ENCODE measurements at regions not wholly inside any gene's neighbourhood (a gene's known extent, or its start where the extent isn't known, plus 50 kb on each side); places are given as distances from the start of the nearest gene placed in this dataset.

DNA sequence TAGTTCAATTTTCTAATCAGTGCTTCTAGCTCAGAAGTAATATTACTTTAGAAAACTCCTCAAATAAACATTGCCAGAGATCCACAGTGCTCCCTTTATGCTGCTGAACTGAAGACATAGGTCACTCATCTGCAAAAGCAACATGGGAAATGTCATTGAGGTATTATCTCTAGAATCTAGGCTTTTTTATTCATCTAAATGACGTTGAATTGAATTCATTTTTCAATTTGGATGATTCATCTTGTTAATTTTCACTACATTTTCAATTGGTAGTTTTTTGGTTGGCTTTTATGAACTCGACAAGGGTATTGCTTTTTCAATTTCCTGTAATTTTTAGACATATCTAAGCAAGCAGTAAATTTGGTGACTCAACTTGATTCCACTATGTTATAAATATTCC is 275.4 kb downstream of the NFKBIZ start:
- no peak for DNase-seq

DNA sequence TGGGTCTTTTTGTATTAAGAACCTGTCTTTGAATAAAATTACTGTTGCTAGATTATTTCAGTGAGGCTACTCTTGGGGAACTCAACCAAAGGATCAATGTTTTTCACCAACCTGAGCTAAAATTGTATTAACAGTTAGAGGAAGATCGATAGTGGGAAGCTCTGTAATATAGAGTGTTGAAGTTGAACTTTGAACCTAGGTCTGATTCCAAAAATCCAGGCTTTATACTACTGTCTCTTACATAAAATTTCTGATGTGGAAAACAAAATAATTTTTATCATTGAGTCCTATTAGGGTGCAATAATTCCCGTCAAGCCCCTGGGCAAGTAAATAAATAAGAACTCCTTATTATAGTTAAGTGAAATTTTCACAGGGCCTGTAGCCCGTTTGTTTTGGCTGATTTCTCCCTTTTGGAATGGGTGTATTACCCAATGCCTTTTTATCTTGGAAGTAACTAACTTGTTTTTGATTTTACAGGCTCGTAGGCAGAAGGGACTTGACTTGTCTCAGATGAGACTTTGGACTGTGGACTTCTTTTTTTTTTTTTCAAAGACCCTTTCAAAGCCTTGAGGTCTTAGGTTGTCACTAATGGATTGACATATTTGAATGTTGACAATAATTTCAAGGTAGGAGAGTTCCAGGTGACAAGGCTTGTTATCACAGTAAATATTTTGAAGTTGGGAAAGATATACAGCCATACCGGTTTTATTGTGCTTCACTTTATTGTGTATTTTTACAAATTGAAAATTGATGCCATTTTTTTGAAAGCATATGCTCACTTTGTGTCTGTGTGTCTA is 276.1 kb downstream of the NFKBIZ start:
- no peak for DNase-seq

DNA sequence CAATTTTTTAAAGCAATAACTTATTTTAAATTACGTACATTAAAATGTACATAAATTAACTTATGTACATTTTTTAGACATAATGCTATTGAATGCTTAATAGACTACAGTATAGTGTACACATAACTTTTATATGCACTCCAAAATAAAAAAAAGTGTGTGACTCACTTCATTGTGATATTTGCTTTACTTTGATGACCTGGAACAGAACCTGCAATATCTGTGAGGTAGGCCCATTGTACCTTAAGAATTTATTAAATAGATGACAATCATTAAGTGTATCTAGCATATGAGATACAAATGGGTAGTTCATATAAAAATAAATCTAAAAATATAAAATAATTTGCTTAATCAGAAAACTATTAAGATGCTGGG is 276.7 kb downstream of the NFKBIZ start:
- DNase-seq, result no peak

DNA sequence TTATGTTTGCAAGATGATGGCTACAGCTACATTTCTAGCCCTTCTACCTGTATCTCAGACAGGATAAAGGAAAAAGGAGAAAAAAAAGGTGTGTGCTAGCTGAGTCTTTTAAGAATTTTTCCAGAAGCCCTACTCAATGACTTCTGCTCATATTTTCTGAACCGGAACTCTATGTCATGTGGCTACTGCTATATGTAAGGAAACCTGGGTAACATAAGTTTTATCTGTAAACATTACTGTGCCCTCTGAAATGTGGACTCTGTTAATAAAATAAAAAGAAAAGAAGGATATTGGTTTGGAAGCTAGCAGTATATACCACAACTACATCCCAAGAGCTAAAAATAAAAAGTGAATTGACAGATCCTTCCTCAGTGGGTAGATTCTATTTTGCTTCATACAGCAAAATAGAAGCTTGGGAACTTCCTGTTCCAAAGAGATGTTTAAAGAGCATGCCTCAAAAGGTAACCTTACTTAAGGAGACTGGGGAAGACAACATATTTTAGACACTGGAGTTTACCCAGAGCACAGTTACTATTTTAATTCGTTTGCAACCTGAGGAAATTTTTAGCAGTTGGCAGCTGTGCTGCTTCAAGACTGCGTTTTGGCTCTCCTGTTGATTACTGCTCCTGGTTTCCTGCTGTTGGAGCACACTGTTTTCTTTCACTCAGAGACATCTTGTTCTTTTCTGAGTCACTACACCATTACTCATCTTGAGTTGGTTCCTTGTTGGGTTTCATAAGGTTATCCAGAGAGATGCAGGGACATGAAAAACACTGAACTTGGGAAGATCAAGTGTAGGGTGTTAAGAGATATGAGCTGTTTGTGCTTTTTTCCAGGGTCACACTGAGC is 280.7 kb downstream of the NFKBIZ start:
- no peak for DNase-seq

DNA sequence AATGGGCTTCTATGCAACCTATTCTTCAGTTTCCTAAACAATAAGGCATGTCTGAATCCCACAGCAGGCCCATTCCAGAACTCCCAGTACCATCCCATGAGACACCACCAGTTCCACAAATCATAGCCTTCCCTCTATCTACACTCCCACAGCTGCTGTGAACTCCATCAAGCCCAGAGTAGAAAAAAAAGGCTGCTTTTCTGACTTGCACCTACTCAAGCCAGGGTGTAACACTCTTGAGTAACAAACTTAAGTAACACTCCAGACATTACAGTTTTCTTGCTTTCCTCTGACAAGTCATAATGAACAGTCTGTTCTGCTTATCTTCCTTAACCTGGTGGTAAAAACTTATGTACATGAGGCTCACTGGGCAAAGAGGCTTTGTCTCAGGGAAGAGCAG is 283.1 kb downstream of the NFKBIZ start:
- DNase-seq, result no peak

DNA sequence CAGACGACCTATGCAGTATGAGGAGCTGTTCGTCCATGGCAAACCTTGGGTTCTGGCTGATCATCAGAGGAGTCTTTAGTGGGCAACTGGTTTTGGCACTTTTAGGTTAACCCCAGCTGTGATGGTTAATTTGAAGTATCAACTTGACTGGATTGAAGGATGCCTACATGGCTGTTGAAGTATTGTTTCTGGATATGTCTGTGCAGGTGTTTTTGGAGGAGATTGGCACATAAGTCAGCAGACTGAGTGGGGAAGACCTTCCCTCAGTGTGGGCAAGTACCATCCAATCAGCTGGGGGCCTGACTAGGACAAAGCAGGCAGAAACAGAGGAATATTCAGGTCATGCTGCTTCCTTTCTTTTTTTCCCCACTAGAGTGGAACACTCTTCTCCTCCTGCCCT is 284.1 kb downstream of the NFKBIZ start:
- no peak for DNase-seq

DNA sequence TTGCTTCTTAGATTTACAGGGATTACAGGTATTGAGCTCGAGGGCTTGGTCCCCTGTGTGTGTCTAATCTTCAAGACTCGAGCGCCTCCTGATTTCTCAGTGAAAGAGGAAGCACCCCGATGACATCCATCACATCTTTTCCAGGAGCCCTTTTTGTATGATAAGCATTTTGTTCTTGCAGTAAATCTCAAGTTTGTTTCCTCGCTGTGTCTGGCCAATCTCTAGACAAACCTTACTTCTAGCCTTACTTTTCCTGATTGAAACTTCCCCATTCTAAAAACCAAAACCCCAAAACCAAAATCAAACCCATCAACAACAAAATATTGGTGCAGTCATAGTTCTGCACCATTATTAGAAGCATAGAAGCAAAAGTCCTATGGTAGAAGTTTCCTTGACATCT is 286.0 kb downstream of the NFKBIZ start:
- no peak for DNase-seq

DNA sequence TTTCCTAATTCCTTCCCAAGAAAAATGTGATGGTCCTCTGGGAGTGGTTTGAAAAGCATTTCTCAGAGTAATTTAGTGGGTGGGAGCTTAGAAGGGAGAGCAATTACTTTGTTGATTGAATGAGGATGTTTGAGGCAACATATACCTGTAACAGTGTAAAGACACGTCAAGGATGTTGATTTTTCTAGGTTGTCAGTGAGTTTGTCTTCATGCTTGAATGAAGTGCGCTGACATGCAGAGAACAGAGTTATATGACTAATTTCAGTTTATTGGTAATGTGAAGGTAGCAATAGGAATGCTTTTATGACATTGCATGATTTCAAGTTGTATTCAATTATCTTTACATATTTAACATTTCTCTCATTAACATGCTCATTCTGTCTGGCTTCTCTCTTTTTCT is 286.9 kb downstream of the NFKBIZ start:
- DNase-seq, result no peak

DNA sequence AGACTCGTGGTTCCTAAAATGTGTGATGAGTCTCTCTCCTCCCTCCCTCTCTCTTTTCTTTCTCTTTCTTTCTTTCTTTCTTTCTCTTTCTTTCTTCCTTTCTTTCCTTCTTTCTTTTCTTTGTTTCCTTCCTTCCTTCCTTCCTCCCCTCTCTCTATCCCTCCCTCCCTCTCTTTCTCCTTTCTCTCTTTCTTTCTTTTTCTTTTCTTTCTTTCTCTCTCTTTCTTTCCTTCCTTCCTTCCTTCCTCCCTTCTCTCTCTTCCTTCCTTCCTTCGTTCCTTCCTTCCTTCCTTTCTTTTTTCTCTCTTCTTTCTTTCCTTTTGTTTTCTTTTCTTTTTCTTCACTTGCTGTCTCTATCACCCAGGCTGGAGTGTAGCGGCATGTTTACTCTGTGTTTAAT is 290.8 kb downstream of the NFKBIZ start:
- DNase-seq, result no peak

DNA sequence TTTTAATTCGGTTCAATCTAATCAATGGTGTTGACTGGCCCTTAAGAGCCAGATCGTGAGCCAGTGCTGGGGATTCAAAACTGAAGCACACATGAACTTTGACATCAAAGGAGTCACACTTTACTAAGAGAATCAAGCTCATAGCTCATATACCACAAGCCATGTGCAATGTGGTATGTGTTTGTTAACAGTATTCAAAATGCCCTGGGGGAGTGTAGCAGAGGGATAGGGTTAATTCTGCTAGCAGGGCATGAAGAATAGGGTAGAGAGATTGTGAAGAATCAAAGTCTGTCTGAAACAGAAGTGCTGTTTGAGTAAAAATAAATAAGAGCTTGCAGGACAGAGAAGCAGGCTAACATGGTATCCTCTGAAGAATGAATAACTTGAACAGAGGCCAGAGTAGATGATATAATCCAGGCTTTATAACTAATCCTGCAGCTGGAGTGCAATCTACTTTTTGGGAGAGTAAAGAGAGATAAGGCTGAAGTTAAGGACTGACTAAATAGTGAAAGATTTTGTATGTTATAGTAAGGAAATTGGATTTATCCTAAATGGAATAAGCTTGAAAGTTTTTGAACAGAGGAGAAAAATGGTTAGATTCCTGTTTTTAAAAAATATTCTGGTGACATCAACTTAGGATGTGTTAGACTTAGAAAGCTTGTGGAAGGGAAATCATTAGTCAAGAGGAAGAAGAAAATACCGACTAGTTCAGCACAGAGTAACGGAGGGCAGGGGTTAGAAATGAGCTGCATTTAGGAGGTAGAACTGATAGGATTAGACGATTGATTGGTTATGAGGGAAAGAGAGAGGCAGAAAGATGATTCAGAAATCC is 292.0 kb downstream of the NFKBIZ start:
- DNase-seq, result no peak

DNA sequence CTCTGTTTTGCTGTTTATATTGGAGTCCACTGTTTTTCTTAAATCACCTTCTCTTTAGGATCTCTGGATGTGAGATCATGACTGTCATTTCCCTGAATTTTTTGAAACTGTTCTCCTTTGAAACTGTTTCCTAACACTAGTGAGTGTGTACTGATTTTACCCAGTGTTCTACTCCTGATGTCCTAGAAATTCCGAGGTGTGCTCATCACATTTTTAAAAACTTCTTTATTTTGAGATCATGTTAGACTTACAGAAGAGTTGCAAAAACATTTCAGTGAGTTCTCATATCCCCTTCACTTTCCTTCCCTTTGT is 292.6 kb downstream of the NFKBIZ start:
- no peak for DNase-seq

DNA sequence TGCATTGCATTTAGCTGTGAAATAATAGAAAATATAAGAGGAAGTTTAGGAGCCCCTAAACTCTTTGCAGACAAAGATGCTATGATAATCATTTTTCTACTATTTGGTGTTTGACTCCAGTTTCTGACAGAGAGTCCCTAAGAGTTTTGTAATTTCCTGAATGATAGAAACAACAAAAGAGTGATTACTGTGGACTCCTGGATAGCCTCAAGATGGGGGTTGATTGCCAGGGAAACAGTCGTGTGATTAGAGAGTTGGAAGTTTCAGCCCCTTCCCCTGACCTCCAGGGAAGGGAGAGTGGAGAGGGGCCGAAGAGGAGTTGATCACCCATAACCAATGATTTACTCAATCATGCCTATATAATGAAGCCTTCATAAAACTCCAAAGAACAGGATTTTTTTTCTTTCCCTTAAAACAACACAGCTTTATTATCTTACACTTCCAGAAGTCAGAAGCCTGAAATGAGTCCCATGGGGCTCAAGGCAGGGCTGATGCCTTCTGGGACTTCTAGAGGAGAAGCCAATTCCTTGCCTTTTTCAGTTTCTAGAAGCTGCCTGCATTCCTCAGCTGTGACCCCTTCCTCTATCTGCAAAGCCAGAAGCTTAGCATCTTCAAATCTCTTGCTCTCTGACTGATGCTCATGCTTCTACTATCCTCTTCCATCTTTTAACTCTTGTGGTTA is 292.3 kb upstream of the ZPLD1 start:
- DNase-seq, result no peak

DNA sequence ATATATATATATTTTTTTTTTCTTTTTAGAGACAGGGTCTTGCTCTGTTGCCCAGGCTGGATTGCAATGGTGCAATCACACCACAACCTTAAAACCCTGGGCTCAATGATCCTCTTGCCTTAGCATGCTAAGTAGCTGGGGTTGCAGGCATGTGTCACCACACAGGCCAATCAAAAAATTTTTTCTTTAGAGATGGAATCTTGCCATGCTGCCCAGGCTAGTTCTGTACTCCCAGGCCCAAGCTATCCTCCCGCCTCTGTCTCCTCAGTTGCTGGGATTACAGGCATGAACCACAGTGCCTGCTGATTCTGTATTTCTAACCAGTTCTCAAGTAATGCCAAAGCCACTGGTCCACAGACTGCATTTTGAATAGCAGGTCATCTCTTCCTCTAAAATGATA is 291.3 kb upstream of the ZPLD1 start:
- no peak for DNase-seq

DNA sequence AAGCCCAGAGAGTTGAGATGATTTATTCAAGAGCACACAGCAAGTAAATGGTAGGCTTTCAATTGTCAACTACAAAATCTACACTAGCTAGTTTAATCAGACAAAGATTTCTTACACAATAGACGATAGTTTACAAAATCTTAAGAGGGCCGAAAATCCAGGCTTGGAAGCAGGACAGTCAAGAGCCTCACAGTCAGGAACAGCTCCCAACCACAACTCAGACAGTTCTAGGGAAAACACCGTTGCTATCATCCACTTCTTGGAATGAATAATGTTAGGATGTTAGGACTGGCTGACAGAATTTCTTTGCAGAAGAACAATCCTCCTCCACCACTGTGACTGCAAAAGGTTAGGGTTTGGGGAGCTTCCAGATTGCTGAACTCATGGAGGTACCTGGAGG is 290.8 kb upstream of the ZPLD1 start:
- DNase-seq, result no peak

DNA sequence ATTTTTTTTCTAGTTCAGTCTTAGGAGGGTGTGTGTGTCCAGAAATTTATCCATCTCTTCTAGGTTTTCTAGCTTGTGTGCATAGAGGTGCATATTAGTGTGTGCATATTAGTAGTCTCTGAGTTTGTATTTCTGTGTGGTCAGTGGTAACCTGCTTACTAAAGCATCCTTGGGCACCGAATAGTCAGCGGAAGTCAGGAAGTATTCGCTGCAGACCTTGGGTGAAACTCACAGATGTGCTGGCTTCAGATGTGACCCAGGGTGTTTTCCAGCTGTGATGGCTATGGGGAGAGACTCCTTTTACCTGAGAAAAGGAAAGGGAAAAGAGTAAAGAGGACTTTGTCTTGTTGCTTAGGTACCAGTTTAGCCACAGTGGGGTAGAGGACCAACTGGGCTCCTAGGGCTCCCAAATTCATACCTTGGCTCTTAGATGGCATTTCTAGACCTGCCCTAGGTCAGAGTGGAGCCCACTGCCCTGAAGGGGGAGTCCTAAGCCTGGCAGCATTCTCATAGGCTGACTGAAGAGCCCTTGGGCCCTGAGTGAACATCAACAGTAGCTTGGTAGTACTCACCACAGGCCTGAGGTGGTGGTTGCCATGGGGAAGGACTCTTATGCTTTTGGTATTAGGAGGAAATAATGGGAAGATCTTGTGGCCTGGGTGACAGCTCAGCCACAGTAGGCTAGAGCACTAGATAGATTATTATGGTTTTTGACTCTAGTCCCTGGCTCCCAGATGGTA is 286.0 kb upstream of the ZPLD1 start:
- DNase-seq, result no peak

DNA sequence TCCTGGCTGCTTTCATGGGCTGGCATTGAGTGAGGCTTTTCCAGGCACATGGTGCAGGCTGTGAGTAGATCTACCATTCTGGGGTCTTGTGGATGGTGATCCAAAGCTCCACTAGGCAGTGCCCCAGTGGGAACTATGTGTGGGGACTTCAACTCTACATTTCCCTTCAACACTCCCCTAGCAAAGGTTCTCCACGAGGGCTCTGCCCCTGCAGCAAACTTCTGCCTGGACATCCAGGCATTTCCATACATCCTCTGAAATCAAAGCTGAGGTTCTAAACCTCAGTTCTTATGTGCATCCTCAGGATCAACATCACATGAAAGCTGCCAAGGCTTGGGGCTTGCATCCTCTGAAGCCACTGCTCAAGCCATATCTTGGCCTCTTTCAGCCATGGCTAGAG is 282.9 kb upstream of the ZPLD1 start:
- DNase-seq, result no peak

DNA sequence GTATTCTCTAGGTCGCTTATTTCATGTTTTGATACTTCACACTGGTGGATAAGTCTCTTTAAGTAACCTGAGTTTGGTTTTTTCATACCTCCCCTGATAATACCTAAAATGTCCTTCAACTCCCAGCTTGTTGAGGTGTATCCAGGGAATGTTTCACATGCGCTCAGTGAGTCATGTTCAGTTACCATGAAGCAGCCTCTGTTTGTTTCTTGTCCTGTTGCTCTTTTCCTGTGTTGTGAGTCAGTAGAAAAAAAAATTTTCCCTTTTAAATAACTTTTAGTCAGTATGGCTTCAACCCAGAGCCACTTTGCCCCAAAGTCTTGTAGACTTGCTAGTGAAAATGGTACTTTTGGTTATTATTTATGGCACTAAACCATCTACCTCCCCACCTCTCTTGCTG is 278.4 kb upstream of the ZPLD1 start:
- no peak for DNase-seq

DNA sequence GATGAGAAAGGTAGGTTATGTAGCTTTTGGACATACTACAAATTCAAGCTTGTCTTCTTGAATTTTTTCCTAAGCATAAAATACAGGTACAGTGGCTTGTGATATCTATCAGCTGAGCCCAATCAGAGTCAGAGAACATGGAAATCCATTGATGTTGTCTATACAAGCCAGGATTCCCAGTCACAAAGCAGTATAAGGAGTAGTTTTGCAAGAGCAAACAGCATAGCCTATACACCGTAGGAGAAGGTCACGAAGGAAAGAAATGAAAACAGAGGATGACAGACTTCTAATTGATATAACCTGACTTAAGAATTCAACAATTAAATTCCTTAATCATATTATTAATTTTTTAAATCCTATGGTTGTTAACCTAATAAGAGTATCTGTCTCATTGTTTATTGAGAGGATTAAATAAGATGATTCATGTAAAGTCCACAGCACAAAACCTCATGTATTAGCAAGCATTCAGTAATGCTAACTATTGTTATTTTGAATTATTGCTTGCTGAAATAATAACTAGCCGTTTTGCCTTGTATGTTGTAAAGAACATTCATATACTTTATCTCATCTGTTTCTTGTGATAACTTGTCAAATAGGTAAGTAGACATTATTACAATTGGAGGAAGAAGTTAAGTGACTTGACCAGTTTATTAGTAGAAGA is 276.6 kb upstream of the ZPLD1 start:
- DNase-seq, result no peak

DNA sequence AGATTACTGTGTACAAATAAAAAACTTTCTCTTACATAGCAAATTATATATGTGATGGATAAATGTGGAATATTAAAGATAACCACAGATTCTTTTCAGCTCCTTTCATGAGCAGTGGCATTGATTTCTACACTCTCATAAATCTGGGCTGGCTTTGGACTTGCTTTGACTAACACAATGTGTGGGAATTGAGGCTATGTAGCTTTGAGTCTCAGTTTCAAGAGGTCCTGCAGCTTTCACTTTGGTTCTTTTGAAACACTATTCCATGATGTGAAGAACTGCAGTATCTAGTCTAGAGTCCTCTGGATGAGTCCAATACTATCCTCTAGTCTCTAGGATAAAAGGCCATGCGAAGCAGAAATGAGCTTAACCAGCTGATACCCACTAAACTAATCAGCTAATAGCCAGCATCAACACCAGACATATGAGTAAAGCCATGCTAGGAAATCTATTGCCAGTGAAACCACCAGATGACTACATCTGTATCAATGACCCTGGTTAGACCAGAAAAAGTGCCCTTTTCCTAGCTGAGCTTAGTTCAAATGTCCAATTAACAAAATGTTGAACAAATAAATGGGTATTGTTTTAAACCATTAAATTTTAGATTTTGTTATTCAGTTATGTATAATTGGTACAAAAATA is 274.9 kb upstream of the ZPLD1 start:
- no peak for DNase-seq

DNA sequence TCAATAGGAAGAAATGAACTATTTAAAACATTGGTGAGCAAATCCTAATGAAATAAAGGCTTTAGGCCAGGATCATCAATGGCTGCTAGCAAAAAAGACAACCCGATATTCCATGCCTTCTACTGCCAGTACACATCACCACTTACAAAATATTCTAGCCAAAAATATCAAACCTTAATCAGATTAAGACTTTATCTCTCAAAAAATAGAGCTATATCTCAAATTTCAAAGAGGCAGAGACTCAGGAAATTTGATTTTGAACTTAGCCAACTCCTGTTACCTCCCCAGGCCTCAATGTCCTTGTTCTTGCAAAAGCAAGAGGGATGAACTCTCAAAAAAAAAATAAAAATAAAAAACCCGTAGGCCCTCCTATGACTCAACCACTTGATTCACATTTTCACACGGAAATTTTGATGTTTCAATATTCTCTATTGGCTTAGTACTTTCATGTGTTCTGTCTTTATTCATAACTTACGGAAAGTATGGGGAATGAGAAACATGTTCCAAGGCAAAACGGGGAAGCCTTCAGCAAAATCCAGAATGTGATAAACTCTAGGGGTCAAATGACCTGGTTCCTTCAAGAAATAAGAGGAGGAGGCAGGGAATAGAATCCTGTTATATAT is 273.3 kb upstream of the ZPLD1 start:
- DNase-seq, result no peak

DNA sequence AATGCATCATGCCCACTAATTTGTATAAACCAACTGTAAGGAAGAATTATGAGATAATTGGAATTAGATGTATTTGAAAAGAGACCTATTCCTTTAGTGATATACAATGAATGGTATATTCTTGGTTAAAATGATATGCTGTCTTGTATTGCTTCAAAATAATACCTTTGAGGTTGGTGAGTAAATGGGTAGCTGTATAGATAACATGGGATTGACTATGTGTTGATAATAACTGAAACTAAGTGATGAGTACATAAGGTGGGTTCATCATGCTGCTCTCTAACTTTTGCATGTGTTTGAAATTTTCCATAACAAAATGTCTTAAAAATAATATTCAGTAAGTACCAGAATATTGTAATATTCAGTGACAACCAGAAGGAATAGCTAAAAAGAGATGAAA is 272.6 kb upstream of the ZPLD1 start:
- DNase-seq, result no peak
